ENCODE measurements at regions not wholly inside any gene's neighbourhood (a gene's known extent, or its start where the extent isn't known, plus 50 kb on each side); places are given as distances from the start of the nearest gene placed in this dataset.
"Not testable (repeated sequence)": the region's sequence is repeated elsewhere in the genome, so short reads cannot be mapped to it uniquely, and the experiment has no call there.

GRCh38 chr20:53685070-53685595 is 91.5 kb upstream of the ZNF217 start:
- DNase-seq: no peak

- no peak for DNase-seq
Measured at GRCh38 chr20:53683506-53683905, 89.9 kb upstream of the ZNF217 start.

DNA sequence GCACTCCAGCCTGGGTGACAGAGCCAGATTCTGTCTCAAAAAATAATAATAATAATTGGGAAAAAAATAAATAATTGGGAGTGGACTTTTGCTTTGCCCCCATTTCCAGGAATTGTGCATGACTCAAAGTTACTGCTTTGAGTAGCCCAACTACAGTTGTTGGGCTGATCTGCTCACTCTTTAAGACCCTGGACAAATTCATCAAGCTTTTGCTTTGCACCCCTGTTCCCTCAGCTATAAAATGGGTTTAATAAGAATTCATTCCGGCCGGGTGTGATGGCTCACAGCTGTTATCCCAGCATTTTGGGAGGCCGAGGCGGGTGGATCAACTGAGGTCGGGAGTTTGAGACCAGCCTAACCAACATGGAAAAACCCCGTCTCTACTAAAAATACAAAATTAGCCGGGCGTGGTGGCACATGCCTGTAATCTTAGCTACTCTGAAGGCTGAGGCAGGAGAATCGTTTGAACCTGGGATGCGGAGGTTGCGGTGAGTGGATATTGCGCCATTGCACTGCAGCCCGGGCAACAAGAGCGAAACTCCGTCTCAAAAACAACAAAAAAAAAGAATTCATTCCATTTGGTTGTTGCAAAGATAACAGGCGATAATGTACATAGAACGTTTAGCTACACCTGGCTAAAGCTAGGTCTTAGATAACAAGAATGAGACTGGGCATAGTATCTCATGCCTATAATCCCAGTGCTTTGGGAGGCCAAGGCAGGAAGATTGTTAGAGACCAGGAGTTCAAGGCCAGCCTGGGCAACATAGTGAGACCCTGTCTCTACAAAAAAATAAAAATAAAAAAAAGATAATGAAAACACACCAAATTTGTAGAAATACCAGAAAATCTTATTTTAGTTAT is 87.9 kb upstream of the ZNF217 start:
- no peak for DNase-seq

DNA sequence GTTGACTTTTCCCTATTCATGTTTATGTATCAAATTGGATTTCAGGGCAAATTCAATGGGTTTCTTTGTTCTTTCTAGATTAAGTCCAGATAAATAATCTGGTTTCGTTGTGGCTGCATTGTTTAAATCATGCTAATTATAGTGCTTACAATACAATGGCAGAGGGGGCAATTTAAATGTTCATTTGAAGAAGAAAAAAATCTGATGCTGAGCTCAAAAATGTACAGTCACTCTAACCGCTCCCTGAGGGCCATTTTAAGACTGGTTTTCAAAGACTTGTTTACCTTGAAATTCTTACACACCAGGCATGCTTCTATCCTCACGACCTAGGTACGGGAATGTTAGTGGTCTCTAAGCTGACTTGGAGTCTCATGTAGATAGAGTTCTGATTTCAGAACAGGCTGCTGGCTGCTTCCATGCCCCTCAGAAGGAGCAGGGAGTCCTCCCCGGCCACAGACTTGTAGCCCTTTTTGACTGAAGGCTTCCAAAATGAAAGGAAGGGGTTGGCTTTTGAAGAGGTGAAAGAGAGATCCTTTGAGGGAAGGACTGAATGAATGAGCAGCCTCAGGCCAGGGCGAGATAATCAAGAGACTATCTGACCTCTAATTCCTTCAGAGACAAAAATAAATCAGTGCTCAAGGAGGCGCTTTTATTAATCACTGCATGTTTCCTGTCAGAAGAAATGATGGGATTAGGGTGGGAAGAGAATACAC is 86.1 kb upstream of the ZNF217 start:
- DNase-seq: peak; percentile 15

GRCh38 chr20:53678990-53679596 is 85.5 kb upstream of the ZNF217 start:
- no peak for DNase-seq

DNA sequence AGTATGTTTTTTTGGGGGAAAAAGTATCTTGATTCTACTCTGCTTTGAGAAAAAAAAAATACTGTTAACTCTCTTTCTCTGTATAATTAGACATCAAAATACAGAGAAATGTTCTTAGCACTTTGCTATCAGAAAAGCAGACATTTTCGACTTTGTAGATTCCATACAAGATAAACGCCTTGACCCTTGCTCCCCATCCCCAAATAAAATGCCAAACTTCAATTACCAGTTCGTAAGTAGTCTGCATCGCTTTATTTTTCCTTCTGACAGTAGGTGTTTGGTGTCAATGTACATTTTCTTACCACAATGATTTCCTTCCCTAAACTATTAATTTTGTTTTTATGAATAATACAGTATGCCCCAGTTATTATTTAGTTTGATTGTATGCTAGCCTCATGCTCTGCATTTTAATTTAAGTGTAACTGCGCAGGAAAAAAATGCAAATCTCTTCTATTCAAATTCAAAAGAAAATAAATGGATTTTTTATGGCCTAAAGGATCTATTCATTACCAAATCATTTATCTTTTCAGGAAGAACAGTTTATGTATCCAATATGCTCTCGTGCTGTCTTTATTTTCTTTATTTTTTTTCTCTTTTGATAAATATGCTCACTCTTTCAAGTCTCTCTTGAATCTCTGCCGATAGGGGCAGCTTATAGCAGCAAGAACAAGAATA is 84.8 kb upstream of the ZNF217 start:
- no peak for DNase-seq

DNA sequence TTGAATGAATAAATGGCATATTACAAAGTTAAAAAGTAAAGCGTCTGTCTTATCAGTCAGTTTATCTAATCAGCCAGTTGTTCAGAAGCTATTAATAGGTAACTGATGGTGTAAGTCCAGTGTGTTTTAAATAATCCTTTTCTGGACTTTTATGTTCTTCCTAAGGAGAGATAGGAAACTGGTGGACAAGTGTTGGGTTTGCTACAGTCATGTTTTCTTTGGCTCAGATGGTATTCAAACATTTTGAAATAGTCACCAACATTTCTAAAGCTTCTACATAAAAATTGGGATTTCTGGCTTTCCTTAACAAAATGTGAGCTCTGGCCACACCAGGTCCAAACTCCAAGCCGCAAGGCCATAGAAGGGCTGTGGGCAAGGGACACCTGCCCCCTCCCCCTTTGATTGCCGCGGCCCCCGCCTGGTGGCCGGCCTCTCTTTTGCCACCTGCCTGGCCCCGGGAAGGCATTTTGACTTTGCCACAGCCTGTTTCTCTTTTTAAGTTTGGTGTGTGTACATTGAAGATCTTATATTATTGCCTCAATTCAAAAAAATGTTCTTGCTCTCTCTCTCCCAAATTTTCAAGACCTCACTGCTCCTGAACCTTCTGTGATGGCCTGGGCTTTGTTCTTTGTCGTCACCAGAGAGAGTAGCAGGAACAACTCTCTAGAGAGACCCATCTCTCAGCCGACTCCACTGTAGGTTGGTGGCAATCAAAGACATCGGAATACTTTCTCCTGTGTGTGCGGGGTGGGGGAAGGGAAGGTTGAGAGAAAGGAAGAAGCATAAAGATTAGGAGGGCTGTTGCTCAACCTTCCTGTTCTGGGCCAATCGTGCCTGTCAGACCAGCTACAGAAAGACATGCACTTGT is 84.0 kb upstream of the ZNF217 start:
- no peak for DNase-seq

DNA sequence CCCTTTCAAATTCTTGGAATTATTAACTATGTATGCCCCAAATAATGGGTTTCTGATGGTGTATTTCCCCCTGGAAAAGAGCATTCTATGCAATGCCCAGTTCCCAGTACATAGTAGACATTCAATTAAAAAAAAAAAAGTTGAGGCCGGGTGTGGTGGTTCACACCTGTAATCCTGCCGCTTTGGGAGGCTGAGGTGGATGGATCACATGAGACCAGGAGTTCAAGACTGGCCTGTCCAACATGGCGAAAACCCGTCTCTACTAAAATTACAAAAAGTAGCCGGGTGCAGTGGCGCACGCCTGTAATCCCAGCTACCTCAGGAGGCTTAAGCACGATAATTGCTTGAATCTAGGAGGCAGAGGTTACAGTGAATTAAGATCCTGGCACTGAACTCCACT is 83.3 kb upstream of the ZNF217 start:
- DNase-seq: no peak

GRCh38 chr20:53676519-53676822 is 82.8 kb upstream of the ZNF217 start:
- DNase-seq: no peak

DNA sequence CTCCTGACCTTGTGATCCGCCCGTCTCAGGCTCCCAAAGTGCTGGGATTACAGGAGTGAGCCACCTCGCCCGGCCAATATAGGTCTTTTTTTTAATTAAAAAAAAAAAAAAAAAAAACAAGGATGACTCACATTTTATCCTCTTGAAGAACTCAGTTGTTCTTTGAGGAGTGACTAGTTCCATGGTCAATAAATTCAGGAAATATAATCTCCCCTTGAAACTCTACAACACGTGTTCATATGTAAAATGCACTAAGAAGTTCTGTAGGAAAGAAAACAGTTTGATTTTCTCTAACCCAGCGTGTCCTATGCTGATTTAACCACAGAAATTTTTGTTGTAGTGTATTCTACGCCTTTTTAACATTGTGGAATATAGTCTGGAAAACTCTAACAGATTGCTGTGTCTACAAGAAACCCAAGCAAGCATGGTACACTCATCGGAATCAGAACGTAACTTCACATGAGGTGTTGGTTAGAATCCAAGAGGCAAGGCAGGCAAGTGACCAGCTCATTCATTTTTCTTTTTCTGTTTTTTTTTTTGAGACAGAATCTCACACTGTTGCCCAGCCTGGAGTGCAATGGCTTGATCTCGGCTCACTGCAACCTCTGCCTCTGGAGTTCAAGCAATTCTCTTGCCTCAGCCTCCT is 79.0 kb upstream of the ZNF217 start:
- no peak for DNase-seq

GRCh38 chr20:53671370-53671769 is 77.7 kb upstream of the ZNF217 start:
- DNase-seq: no peak

DNA sequence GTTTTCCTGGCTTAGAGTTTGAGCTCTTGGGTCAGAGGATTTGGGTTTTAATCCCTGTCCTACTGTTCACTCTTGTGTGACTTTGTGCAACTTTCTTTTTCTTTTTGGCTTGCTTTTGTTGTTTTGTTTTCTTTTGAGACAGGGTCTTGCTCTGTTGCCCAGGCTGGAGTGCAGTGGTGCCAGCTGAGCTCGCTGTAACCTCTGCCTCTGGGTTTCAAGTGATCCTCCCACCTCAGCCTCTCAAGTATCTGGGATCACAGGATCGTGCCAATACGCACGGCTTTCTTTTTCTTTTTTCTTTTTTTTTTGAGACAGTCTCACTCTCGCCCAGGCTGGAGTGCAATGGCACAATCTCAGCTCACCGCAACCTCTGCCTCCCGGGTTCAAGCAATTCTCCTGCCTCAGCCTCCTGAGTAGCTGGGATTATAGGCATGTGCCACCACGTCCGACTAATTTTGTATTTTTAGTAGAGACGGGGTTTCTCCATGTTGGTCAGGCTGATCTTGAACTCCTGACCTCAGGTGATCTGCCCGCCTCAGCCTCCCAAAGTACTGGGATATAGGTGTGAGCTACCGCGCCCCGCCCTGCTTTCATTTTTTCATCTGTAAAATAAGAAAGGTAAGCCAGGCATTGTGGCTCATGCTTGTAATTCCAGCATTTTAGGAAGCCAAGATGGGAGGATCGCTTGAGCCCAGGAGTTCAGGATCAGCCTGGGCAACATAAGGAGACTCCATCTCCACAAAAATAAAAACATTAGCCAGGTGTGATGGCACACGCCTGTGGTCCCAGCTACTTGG is 76.1 kb upstream of the ZNF217 start:
- not testable (repeated sequence) for DNase-seq

GRCh38 chr20:53668992-53669391 is 75.4 kb upstream of the ZNF217 start:
- no peak for DNase-seq

GRCh38 chr20:53666144-53666543 is 72.5 kb upstream of the ZNF217 start:
- no peak for DNase-seq

- no peak for DNase-seq
Measured at GRCh38 chr20:53664121-53664520, 70.5 kb upstream of the ZNF217 start.

- not testable (repeated sequence) for DNase-seq
Measured at GRCh38 chr20:53663521-53663920, 69.9 kb upstream of the ZNF217 start.

- no peak for DNase-seq
Measured at GRCh38 chr20:53662595-53662994, 69.0 kb upstream of the ZNF217 start.

GRCh38 chr20:53660947-53661381 is 67.3 kb upstream of the ZNF217 start:
- no peak for DNase-seq

- no peak for DNase-seq
Measured at GRCh38 chr20:53660078-53660909, 66.7 kb upstream of the ZNF217 start.

GRCh38 chr20:53658973-53659372 is 65.3 kb upstream of the ZNF217 start:
- no peak for DNase-seq
